Thoracic aorta (tissue), 2 donors: ENCODE measurements at regions not wholly inside any gene's neighbourhood (a gene's known extent, or its start where the extent isn't known, plus 50 kb on each side); places are given as distances from the start of the nearest gene placed in this dataset.
"Not testable (repeated sequence)": the region's sequence is repeated elsewhere in the genome, so short reads cannot be mapped to it uniquely, and the experiment has no call there.

Experiments used
- ATAC-seq: fragments of 150-250 bp; one replicate; pipeline ENCODE4 v1.8.0; 2017; ENCODE audit warnings: low read depth; ENCODE audit not compliant: insufficient number of reproducible peaks, low FRiP score
- DNase-seq: peaks from one replicate; pipeline ENCODE4 v3.0.0-alpha.2; 2020; ENCODE audit warnings: low spot score
- H3K27ac ChIP-seq, 2 donors: fragments of 200-600 bp; sonication (generic); 1 replicate in 1 of 2; 2 replicates in 1 of 2; pipeline ENCODE4 v1.5.1; 2016; ENCODE audit warnings: mild to moderate bottlenecking in 2 of 2, moderate library complexity in 2 of 2
- H3K27me3 ChIP-seq: fragments of 200-600 bp; sonication (generic); replicated peaks from 2 replicates; pipeline ENCODE4 v1.6.0; 2016; ENCODE audit warnings: mild to moderate bottlenecking; ENCODE audit not compliant: insufficient read depth
- H3K36me3 ChIP-seq: fragments of 200-600 bp; sonication (generic); one replicate; pipeline ENCODE4 v1.5.1; 2016
- H3K4me1 ChIP-seq, 2 donors: fragments of 200-600 bp; sonication (generic); 1 replicate in 1 of 2; 2 replicates in 1 of 2; pipeline versions ENCODE4 v1.5.1 to v1.6.0; 2016; ENCODE audit warnings: low read depth in 2 of 2, mild to moderate bottlenecking in 1 of 2; ENCODE audit not compliant: control insufficient read depth in 1 of 2
- H3K4me3 ChIP-seq: fragments of 200-600 bp; sonication (generic); 2 replicates; pipeline ENCODE4 v1.5.1; 2016; ENCODE audit warnings: mild to moderate bottlenecking
- H3K9me3 ChIP-seq: fragments of 200-600 bp; sonication (generic); 2 replicates; pipeline ENCODE4 v1.5.1; 2016
- TF ChIP-seq, protein P1 (sequence below): fragments of 200-600 bp; sonication (generic); IDR thresholded peaks from one replicate; pipeline ENCODE4 v1.5.1; 2019; ENCODE audit warnings: antibody characterized with exemption

DNA sequence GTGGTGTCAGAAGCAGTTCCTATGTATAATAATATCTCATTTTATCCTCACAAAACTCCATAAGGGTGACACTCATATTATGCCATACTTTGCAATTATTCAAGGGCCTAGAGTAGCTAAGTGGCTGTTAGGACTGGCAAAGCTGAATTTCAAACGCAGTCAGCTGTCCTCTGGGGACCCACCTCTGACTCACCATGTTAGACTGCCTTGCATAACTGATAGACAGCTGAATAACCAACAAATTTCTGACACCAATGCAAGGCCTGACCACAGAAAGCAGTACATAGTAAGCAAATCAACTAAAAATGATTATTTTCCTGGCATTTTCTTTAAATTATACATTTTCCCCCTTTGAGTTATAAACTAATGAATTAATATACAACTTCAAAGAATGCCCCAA is 251.6 kb upstream of the PTGER4 start:
- Histone ChIP-seq H3K4me3 (no peak overlapping the region), H3K4me1 (no peaks in the 10 kb centered on the region), H3K9me3 (no peaks in the 10 kb centered on the region), H3K27me3 (no peaks in the 10 kb centered on the region), H3K27ac (no peak overlapping the region), H3K36me3 (no peaks in the 10 kb centered on the region)
- ATAC-seq (peak; percentile 50), DNase-seq (no peak)
- TF ChIP-seq, protein P1, sequence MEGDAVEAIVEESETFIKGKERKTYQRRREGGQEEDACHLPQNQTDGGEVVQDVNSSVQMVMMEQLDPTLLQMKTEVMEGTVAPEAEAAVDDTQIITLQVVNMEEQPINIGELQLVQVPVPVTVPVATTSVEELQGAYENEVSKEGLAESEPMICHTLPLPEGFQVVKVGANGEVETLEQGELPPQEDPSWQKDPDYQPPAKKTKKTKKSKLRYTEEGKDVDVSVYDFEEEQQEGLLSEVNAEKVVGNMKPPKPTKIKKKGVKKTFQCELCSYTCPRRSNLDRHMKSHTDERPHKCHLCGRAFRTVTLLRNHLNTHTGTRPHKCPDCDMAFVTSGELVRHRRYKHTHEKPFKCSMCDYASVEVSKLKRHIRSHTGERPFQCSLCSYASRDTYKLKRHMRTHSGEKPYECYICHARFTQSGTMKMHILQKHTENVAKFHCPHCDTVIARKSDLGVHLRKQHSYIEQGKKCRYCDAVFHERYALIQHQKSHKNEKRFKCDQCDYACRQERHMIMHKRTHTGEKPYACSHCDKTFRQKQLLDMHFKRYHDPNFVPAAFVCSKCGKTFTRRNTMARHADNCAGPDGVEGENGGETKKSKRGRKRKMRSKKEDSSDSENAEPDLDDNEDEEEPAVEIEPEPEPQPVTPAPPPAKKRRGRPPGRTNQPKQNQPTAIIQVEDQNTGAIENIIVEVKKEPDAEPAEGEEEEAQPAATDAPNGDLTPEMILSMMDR = no peak

DNA sequence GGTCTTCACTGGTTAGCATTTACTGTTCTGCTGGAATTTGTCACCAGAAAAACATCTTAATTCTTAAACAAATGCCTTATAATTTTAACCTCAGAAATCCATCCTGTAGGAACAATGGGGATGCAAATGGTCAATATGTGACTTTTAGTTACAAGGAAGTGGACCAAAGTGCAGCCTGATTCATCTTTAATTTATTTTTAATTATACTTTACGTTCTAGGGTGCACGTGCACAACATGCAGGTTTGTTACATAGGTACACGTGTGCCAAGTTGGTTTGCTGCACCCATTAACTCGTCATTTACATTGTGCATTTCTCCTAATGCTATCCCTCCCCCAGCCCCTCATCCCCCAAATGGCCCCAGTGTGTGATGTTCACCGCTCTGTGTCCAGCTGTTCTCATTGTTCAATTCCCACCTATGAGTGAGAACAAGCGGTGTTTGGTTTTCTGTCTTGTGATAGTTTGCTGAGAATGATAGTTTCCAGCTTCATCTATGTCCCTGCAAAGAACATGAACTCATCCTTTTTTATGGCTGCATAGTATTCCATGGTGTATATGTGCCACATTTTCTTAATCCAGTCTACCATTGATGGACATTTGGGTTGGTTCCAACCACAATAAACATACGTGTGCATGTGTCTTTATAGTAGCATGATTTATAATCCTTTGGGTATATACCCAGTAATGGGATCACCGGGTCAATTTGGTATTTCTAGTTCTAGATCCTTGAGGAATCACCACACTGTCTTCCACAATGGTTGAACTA is 262.5 kb upstream of the PTGER4 start:
- not testable (repeated sequence) for ATAC-seq, DNase-seq

DNA sequence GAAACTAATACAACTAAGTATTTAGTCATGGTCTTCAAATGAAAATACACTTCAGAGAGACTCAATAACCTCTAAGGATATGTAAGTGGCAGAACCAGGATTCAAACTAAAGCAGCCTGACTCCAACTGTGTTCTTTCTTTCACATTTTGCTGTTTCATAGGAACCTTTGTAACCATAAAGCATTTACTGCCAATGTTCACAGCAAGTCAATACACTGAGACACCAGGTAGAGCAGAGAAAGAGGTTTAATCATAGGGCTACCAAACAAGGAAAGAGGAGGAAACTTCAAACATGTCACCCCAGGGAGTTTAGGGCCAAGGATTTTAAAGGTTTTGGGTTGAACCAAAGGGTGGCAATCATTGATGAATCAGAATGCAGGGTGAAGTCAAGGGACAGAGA is 263.1 kb upstream of the PTGER4 start:
- H3K4me3 ChIP-seq = no peak overlapping the region
- no peak for ATAC-seq
- TF ChIP-seq, protein P1 = no peak
- H3K36me3 ChIP-seq = no peaks in the 10 kb centered on the region
- no peaks in the 10 kb centered on the region for H3K4me1 ChIP-seq
- H3K27ac ChIP-seq = no peak overlapping the region
- no peaks in the 10 kb centered on the region for H3K27me3 ChIP-seq
- no peaks in the 10 kb centered on the region for H3K9me3 ChIP-seq
- no peak for DNase-seq

More for the DNA sequence above, 262.5 kb upstream of the PTGER4 start:
- not testable (repeated sequence) for H3K4me3 ChIP-seq, H3K4me1 ChIP-seq, H3K27ac ChIP-seq, H3K9me3 ChIP-seq, H3K27me3 ChIP-seq, H3K36me3 ChIP-seq

DNA sequence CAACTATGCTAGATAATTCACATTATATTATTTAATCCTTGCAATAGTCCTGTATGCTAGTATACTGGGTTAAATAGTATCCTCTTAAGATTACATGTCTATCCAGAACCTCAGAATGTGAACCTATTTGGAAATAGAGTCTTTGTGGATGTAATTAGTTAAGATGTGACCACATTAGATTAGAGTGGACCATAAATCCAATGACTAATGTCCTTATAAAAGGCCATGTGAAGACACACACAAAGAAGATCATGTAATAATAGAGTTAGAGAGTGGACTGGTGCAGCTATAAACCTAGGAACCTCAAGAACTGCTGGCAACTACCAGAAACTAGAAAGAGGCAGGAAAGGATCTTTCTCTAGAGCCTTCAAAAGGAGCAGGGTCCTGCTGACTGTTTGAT is 263.6 kb upstream of the PTGER4 start:
- ATAC-seq = no peak
- H3K4me3 ChIP-seq = no peak overlapping the region
- H3K9me3 ChIP-seq = no peaks in the 10 kb centered on the region
- peaks cover 3 to 4% of the 10 kb centered on the region in 2 donors for H3K4me1 ChIP-seq
- no peak overlapping the region for H3K27ac ChIP-seq
- TF ChIP-seq, protein P1 = no peak
- no peak for DNase-seq
- no peaks in the 10 kb centered on the region for H3K36me3 ChIP-seq
- H3K27me3 ChIP-seq = no peaks in the 10 kb centered on the region

DNA sequence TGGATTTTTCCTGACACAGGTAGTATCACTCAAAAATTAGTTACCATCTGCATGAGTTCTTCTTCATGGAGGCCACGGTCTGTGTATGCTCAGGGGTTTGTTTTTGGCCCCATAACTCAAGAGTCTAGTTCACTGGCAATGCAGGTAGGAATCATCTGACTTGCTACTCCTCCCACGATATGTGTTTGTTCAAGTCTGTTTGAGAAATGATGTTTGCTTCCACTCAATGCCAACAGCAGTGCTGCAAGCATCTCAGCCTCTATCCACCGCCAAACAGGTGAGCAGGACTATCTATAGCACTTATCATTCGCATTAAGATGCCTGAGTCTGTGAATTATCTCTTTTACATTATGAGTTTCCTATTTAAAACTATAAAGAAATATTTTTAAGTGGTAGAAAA is 264.8 kb upstream of the PTGER4 start:
- Histone ChIP-seq H3K4me3 (no peak overlapping the region), H3K27ac (no peak overlapping the region), H3K4me1 (peaks cover 10 to 14% of the 10 kb centered on the region in 2 donors), H3K27me3 (no peaks in the 10 kb centered on the region), H3K36me3 (no peaks in the 10 kb centered on the region), H3K9me3 (no peaks in the 10 kb centered on the region)
- TF ChIP-seq, protein P1 = no peak
- no peak for ATAC-seq
- DNase-seq = no peak

DNA sequence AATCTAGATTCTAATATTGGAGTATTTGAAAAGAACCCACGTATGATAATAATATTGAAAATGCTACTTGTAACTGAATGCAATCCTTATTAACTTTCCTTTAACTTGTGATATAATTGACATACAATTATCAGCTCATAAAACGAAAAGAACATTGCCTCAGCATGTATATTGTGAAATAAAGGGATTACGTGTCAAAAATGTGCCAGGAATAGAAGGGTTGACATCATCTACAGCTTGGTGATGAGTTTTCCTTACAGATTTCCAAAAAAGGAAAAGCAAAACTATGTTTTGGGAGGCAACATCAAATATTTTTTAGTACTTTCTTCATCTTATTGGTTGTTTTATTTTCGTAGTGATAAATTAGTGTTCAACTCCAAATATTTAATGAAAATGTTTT is 266.0 kb upstream of the PTGER4 start:
- peaks cover 10 to 15% of the 10 kb centered on the region in 2 donors for H3K4me1 ChIP-seq
- no peaks in the 10 kb centered on the region for H3K36me3 ChIP-seq
- DNase-seq (no peak), ATAC-seq (no peak)
- H3K4me3 ChIP-seq = no peak overlapping the region
- no peak overlapping the region for H3K27ac ChIP-seq
- H3K27me3 ChIP-seq = no peaks in the 10 kb centered on the region
- TF ChIP-seq, protein P1 = no peak
- H3K9me3 ChIP-seq = no peaks in the 10 kb centered on the region
